Suppressor macrophage treated with lipopolysaccharide for 1 hour (primary cell): ENCODE measurements at regions not wholly inside any gene's neighbourhood (a gene's known extent, or its start where the extent isn't known, plus 50 kb on each side); places are given as distances from the start of the nearest gene placed in this dataset.
A peak's percentile ranks its signal among the peaks of the same experiment; 100 is the strongest.
"Not testable (repeated sequence)": the region's sequence is repeated elsewhere in the genome, so short reads cannot be mapped to it uniquely, and the experiment has no call there.

Experiments used
- DNase-seq, 3 donors: peaks; one replicate each; pipeline ENCODE4 v3.0.0-alpha.2; 2020 to 2022

DNA sequence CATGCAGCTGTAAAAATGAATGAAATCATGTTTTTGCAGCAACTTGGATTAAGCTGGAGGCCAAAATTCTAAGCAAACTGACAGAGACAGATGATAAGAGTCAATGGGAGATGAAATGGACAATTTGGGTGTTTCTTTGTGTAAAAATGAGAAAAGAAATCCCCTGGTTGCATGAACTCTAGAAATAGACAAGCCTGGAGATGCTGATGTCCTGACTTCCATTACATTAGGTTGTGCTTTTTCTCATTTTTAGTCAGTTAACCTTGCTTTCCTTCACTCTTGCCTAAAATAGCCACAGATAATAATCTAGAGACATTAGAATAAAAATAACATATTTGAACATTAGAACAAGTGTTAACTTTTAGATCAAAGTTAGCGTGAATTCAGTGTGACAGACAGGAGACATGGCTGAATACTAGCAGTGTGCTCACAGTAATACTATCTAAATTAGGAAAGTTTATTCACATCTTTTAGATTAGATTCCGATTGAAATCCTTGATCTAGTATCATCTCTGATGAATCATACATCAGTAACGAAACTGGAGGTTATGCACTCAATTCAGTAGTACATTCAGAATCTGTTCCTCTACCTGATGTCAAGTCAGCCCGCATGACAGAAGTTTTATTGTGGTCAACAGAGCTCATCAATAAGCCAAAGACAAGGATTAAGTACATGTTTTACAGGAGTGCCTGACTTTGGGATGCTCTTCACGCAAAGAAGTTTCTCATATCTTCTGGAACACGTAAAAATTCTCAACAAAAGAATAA lies 948.1 kb downstream of the TMEM121 start:
- not testable (repeated sequence) for DNase-seq

DNA sequence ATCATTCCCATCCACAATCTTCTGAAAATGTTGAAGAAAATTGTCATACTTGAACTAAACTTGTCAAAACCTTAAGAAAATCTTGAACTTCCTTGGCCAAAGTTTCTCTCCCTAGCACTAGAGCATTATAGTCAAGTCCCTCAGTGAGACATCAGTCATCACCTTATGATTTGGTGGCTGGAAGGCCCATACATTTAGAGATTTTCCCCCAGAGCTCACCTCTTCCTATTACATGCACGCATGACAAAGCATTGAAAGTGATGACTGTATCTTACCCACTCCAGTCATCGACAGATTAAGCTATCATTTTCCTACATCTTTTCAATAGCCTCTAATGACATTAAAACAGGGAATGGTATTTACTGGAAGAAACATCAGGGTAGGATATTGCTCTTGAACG lies 948.8 kb downstream of the TMEM121 start:
- not testable (repeated sequence) for DNase-seq

DNA sequence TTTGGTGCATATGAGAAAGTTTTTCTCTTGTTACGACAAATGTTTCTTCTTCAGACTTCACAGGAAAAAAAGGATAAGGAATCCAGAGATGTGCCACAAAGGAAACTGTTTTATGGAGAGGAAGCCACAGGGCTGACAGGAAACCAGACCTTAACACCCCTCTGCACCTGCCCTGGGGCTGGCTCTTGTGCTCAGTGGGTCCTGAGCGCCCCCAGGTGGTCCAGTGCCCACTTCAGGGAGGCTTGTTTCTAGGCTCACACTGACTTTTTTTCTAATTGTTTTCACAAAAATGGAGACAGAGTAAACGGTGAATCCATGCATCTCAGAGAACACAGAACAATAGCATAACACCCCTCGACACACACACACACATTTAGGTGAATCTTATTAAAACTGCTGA lies 951.2 kb downstream of the TMEM121 start:
- not testable (repeated sequence) for DNase-seq

DNA sequence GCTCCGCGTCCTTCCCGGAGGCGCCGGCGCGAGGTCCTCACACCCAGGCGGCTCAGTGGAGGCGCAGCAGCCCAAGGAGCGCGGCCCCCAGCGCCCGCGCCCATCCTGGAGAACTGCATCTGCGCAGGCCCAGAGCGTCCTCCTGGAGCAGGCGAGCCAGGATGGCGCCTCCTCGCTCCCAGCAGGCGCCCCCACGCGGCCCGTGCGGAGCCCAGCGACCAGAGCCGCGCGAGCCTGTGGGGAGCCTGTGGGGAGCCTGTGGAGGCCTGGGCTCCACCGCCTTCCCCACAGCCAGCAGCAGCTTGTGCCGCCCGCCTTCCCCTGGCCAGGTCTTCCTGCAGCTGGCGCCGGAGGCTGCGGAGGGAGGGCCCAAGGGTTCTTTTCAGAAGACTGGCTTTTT lies 953.9 kb downstream of the TMEM121 start:
- not testable (repeated sequence) for DNase-seq

DNA sequence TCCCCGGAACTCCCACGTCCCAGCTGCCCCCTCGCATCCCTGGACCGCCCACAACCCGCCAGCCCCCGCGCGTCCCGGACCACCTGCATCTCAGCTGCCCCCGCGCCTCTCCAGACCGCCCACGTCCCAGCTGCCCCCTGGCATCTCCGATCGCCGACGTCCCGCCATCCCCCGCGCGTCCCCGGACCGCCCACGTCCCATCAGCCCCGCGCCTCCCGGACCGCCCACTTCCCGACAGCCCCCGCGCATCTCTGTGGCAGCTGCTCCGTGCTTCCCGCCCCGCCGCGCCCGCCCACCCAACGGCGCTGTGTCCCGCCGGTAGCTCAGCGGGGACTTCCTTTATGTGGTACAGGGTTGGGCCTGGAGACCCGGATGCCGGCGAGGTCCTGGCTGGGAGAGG lies 955.8 kb downstream of the TMEM121 start:
- not testable (repeated sequence) for DNase-seq

DNA sequence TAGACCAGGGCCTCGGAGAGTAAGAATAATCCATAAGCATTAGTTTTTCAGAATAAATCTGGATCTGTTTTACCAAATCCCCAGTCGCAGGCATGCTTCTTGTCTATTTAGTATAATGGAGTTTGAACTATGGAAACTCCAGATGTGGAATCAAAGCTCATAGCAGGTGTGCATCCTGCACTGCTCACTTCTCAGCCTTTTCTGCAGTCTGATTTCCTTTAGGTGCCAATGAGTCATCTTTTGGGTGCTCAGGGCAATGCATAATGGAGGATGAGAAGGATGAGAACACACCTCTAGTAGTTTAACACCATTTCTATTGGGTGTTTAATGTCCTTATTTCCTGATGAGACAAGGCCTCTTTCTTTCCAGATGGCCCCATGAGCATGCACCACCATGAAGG lies 961.2 kb downstream of the TMEM121 start:
- no peak for DNase-seq

DNA sequence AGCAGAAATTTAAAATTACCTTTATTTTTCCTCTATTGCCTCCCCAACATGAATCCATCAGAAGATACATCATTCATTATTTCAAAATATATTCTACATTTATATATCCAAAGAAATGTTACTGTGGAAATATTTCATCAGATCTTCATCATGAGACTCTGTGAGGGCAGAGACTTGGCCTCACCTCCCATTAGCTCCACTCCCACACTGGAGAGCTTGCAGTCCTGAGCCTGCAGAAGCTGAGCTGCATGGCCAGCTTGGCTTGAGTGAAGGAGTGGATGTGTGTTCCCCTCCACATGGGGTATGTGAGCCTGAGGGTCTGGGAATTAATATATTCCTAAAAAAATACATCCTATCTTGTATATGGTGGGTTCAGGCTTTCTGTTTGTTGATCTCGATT lies 961.9 kb downstream of the TMEM121 start:
- DNase-seq = peak in 1 of 3 donors; percentile 8

DNA sequence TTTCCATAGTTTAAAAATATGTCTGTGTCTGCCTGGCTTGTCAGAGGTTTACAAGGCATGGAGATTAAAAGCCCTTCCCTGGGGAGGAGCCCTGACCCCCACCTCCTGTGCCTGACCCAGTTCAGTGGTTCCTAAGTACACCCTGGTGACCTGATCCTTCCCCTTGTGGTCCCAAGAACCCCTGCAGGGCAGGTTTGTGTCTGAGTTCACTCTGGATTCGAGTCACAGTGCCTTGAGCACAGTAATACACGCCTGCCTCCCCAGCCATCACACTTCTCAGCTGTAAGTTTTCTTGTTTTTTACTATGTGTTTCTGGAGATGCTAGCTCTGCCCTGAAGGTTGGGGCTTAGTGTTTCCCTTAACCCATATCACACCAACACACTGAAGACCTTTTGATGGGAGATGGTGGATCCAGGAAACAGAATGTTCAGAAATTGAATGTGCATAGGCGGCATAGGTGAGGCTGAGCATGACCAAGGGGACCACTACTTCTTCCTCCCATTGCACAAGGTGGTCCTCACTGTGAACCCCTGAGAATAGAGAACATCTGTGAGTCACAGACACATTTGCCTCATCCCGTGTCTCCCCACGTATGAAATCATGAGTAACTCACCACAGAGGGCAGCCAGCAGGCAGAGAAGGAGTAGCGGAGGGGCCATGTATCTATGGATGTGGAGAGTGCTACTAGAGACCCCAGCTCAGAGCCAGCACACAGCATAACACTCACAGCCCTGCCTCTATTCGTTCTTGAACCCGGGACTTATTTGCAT lies 962.9 kb downstream of the TMEM121 start:
- no peak for DNase-seq

DNA sequence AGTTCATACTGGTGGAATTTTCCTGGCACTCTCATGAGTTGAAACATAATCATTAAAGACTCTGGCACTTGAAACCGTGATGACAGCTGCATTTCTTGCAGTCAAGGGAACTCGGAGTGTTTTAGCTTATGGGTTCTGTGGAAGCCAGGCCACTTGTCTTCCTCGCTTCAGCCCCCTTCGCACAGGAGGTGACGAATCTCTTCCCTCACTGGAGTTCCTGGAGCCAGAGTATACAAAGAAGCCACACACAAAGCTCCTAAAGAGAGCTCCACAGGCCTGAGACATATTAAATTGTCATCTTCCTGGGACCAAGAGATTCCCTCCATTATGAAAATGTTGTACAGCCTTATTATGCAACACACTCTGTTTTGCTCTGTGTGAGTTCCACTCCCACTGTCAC lies 964.1 kb downstream of the TMEM121 start:
- DNase-seq = no peak

DNA sequence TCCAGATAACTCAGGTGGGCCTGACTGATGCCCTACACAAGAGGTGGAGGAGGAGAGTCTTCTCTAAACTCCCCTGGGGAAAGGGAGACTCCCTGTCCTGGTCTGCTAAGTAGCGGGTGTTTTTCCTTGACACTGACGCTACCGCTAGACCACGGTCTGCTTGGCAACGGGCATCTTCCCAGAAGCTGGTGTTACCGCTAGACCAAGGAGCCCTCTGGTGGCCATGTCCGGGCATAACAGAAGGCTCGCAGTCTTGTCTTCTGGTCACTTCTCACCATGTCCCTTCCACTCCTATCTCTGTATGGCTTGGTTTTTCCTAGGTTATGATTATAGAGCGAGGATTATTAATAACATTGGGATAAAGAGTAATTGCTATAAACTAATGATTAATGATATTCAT lies 965.5 kb downstream of the TMEM121 start:
- peak; percentile 24 to 41 (median 29) for DNase-seq

DNA sequence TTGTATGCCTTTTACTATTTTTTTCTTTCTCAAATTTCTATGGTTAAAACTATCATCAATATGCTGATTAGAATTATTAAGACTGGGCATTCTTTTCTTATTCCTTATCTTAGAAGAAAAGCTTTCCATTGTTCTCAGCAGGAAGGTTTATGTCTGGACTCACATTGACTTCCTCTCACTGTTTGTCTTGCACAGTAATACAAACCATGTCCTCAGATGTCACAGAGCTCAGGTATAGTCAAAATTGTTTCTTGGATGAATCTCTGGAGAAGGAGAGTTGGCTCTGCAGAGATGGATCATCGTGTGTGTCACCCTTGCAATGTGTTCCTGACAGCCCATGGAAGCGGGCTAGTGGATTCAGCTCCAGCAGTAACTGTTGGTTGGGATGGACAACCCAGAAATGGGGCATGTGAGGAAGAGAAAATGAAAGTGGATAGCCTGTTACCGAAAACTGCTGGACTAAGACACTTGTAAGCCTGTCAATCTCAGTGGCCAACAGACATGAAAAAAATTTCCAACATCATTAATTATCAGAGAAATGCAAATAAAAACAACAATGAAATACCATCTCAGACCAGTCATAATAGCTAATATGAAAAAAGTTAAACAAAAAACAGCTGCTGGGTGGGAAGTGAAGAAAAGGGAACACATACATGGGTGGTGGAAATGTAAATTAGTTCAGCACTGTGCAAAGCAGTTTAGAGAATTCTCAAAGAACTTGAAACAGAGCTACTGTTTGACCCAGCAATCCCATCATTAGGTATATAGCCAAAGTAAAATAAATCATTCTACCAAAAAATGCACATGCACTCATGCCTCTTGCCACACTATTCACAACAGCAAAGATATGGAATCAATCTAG lies 967.8 kb downstream of the TMEM121 start:
- peak; percentile 31 to 37 (median 36) for DNase-seq

DNA sequence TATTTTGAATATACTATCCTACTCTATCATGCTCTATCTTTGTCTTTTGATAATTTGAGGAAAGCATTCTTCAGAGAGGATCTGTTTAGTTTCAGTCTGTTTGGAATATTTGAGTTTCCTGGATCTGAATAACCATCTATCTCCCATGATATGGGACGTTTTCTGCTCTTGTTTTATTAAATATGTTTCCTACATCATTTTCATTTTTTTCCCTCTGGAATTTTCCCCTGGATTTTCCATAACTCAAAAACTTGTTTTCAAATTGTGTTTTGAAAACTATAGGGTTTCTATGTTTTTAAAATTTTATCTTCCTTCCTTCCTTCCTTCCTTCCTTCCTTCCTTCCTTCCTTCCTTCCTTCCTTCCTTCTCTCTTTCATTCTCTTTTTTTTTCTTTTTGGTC lies 974.2 kb downstream of the TMEM121 start:
- DNase-seq = no peak

DNA sequence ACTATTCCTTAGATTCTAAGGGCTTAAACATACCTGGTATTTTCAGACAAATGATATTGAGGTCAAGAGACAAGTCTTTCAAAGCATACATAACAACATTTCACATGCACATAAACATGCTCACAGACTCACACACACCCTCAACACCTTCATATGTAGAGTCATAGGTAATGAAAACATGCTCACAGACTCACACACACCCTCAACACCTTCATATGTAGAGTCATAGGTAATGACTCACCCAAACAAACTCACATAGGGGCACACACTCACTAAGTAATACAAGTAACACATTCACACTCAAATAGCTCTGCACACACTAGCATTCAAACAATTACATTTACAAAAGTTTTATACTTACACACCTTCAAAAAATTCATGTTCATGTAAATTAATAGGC lies 975.5 kb downstream of the TMEM121 start:
- no peak for DNase-seq

DNA sequence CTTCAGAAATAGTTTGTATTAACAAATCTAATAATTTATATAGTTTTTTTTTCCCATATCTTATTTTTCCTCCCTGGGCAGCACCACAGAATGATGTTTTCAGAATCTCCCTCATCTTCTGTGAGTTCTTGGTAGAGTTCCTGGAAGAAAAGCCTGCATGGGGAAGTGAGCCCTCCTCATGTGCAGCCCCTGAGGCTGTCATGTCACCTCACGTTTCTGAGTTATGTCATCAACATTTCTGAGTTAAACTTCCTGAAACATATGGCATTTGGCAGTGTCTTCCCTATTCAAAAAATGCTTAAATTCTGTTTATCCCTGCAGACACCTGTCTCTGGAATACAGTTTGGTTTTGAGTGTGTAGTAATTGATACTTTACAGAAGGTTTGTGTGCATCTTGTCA lies 979.0 kb downstream of the TMEM121 start:
- DNase-seq = peak; percentile 35 to 48 (median 44)

DNA sequence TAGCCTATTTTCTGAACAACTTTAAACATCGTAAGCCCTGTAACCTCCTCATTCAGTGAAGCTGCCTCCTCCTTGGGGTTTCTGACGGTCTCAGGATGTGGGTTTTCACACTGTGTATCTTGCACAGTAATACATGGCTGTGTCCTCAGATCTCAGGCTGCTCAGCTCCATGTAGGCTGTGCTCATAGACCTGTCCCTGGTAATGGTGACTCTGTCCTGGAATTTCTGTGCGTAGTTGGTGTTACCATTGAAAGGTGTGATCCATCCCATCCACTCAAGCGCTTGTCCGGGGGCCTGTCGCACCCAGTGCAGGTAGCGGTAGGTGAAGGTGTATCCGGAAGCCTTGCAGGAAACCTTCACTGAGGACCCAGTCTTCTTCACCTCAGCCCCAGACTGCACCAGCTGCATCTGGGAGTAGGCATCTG lies 980.5 kb downstream of the TMEM121 start:
- no peak for DNase-seq

DNA sequence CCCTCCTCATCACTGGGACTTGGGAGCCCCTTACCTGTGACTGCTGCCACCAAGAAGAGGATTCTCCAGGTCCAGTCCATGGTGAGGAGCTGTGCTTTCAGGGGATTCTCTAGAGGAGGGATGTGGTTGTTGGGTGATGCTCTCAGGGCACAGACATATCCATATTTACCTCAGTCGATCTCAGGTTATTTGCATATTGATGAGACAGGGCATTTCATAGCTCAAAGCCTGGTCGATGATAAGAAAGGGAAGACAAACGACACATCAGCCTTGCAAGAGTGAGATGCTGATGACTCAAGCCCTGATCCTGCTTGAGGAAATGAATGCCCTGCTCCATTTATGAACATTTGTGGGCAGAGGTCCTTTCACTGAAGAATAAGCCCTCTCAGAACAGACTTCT lies 981.0 kb downstream of the TMEM121 start:
- DNase-seq = no peak

DNA sequence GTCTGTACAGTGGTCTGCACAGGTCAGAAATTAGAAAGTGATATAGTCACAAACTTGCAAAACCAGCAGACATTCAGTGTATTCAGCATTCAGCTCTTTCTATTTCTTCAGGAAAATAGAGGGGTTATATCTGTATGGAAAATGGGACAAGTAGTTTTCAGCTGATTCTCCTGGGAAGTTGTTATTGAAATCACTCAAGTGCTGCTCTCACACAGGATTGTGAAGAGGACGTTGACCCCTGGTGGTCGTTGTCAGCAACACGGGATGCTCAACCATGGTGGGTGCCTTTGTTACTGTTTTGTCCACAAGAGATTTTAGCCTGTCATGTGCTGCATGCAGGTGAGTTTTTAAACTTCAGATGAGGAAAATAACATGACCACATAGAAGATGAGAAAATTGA lies 981.8 kb downstream of the TMEM121 start:
- DNase-seq = no peak

DNA sequence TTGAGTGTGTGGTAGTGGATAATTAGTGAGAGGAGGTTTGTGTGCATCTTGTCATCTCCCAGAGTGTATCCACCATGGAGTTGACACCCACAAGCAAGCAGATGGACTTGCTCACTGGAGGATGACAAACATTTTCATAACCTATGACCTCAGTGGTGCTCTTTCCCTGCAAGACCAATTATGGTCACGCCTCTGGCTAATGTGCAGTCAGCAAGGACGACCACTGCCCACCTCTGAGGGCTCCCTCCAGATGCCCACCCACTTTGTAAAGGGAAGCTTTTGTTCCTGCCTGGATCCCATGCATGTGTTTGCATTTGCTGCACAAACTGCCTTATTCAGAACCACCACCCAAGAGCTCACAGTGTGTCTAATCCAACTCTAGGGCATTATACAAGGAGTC lies 982.8 kb downstream of the TMEM121 start:
- DNase-seq = no peak

DNA sequence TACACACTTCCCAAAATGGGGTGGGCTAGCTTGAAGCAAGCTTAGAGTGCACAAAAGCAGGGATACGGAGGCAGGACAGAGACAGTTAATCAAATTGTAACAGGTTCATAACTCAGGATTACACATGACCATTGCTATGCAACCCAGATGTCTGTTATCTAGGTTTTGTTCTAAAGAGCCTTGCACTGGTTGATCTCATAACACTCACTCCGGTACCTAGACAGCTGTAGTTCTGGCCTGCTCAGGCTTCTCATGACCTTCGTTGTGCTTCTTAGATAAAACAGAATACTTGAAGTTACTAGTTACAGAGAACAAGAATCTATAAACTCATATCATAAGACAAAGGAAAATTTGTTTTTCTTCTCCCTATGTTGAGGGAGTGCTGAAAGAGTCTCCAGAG lies 983.4 kb downstream of the TMEM121 start:
- DNase-seq = no peak

DNA sequence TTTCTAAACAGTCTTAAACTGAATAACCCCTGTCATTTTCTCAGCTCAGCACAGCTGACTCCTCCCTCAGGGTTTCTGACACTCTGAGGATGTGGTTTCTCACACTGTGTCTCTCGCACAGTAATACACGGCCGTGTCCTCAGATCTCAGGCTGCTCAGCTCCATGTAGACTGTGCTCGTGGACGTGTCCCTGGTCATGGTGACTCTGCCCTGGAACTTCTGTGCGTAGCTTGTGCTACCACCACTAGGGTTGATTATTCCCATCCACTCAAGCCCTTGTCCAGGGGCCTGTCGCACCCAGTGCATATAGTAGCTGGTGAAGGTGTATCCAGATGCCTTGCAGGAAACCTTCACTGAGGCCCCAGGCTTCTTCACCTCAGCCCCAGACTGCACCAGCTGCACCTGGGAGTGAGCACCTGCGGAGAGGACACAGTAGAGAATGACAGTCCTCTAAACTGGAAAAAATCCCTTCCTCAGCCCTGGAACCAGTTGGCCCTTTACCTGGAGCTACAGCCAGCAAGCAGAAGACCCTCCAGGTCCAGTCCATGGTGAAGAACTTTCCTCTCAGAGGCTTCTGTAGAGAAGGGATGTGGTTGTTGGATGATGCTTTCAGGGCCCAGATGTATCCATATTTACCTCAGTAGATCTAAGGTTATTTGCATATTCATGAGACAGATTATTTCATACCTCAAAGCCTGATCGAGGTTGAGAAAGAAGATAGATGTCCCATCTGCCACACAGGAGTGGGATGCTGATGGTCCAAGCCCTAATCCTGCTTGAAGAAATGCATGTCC lies 984.8 kb downstream of the TMEM121 start:
- no peak for DNase-seq

DNA sequence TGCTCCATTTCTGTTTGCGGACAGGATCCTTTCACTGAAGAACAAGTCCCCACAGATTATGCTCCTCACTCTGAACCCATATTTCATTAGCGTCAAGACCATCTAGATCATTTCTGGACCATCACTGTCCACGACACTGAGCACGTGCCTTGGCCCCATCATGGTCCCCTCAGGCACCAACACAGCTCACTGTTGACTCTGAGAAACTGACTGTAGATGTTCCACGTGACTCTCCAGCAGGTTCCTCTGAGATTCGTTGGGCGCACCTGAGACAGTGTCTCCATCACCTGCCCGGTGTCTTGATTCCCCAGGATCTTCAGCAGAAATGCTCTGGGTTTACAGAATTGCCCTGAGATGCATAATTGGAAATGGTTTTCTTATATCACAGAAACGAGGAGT lies 985.4 kb downstream of the TMEM121 start:
- DNase-seq = no peak

DNA sequence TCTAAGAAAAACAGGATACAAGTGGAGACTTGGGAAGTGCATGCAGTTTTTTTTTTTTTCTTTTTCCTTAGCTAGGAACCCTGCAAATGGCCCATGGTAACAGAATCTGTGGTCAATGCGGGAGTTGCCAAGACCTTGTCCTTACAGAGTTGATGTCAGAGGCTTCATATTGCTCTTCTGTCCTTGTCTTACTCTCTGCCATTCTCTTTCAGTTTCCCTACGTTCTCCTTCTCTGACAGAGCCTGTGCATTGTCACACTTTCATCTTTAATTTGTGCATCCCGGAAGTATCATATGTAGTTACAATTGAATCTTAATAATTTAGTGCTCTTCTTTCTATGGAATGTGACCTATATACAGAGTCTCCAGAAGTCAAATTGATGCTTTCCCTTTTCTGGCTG lies 986.9 kb downstream of the TMEM121 start:
- no peak for DNase-seq
